GM19395 (cell line): ENCODE measurements at regions not wholly inside any gene's neighbourhood (a gene's known extent, or its start where the extent isn't known, plus 50 kb on each side); places are given as distances from the start of the nearest gene placed in this dataset.

Experiments used
- ATAC-seq: cut with Tn5 transposase; IDR thresholded peaks from one replicate; pipeline ENCODE4 v1.9.1; 2021; ENCODE audit warnings: mild to moderate bottlenecking, moderate library complexity; ENCODE audit not compliant: unreplicated experiment

DNA sequence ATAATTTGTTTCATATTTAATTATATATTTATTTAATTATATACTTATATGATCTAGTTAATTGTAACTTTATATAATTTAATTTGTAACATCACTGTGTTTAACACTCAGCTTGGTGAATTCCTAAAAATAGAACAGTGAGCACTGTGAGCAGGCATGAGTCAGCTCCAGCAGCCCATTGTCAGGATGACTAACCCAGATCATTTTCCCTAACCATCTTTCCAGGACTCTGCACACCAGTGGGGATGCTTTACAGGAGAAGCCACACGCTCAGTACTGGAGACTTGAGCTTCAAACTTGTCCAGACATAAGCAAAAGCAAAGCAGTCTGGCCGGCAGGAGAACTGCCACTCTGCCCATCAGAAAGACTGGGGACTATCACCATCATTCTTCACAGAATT lies 446.2 kb upstream of the TRPC7 start:
- ATAC-seq, result no peak

DNA sequence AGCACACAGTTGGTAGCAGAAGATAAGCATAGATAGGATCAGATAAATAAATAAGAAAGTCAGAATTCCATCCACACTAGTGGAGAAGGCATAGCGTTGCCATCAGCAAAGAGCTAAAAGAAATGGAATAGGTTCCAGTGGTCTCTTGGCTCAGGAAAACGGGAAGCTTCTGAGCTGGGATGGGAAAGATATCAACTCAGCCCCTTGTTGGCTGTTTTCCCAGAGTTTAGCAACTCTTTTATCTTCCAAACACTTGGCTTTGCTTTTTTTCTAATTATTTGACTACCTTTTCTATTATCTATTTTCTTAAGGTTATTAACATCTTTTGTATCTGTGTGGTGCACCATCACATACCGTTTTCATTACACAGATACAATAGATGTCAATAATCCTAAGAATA lies 445.7 kb upstream of the TRPC7 start:
- ATAC-seq, result no peak

DNA sequence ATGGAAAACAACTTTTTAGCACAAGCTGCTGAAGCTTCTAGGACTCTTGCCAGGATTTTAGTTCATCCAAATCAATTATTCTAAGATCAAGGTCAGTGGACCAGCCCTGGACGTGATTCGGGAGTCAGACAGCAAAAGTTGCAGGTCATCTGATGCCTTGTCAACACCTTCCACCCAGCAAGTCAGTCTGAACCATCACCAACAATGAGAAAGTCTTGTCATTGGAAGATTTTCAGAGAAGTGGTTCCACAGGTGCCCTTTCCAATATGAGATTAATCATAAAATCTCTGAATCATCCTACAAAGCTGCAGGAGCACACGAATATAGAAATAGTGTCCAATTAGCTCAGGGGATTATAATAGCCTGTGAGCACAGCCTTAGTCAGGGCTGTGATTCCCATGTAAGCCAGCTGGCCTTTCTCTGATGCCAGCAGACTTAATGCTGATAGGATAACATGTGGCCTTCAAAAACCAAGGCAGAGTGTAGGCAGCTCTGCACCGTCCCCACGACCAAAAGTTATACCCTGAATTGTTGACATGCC lies 445.0 kb upstream of the TRPC7 start:
- no peak for ATAC-seq

DNA sequence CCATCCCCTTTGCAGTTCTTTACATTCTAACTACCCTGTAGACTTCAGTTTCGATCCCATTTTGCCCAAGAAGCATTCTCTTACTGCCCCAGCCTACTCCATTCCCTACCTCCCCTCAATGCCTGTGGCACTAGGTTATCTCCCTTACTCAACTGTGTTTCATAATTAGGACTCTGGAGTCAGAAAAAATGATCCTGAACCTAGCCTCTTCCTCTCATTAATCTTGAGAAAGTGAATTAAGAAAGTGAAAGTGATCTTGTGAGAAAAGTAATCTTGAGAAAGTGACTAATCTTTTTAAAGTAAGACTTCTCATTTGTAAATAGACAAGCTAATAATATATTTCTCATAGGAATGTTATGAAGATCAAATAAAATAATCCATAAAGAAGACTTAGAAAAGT lies 444.0 kb upstream of the TRPC7 start:
- ATAC-seq, result no peak

DNA sequence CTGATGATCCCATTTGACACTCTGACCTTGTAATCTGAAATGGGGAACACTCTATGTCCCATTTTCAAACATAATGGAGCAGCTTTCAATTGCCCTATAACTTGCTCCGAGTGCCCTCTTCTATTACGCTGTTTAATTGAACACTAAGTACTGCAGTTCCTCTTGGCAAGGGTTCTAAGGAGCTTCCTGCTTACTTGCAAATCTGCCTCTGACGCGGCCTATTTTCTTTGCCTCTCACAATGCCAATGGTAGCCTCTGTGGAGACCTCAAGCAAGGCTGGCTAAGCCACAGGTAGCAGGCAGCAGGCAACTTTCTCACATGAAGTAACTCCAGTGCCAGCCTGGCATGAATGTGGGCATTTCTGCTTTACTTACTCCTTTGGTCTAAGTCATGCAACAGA lies 443.4 kb upstream of the TRPC7 start:
- no peak for ATAC-seq

DNA sequence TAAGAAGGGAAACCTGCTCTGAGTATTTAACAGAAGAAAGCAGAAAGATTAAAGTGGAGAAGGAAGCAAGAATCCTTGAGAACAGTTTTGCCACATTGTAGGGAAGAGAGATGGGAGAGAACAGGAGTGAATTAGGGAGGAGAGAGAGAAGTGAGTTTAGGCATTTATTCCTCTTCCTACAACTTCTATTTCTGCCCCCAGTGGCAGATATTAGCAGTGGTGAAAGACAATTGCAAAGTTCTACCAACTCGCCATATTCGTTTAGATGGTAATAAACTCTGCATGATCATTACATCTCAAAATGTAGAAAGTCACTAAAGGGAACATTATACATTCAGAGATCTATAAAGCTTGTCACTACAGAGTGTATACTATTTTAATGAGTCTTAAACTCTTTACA lies 440.1 kb upstream of the TRPC7 start:
- no peak for ATAC-seq

DNA sequence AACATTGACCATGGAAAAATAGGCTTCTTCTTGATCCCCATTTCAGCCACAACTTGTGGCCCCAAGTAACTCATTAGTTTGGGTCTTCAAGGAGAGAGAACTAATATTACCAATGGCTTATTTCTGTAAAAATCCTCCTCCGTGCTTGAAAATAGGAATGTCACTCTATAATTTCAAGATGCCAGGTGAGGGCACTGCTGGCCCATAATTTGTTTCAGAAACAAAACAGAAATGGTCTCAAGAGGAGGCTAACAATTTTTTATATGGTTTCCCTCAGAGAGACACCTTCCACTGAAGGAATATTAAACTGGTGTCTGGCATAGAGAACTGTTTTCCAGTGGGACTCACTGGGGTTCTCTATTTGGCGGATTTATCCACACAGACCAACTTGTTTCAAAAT lies 437.0 kb upstream of the TRPC7 start:
- no peak for ATAC-seq

DNA sequence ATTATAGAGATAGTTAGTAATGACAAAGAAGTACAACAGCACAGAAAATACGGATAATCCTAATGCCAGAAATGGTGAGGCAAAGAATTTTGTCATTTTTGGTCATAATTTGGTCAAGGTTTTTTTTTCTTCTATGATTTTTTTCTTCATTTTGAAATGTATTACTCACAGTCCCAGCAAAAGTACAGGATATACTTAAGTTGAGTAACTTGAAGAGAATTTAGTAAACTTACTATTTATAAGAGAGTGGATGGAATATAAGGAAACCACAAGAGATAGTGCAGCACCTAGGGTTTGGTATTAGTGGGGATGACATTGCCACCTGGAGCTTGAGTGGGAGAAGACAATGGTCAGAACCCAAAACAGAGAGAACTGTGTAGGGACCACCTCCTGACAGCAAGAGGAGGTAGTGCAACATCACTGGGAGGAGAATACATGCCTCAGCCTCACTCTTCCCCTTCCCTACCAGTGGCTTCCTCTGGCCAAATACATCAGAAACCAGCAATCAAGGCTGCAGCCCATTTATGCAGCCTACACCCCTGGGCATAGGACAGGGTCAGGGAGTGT lies 434.5 kb upstream of the TRPC7 start:
- no peak for ATAC-seq

DNA sequence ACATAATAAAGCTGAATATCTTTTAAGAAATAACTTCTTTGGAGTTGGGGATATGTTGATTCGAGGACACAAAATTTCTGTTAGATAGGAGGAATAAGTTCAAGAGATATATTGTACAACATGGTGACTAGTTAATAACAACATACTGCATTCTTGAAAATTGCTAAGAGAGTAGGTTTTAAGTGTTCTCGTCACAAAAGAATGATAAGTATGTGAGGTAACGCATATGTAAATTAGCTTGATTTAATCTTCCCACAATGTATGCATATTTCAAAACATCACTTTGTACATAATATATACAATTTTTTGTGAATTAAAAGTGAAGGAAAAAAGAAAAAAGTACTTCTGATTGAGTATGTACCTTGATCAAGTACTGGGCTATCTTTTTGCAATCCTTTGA lies 428.0 kb upstream of the TRPC7 start:
- no peak for ATAC-seq

DNA sequence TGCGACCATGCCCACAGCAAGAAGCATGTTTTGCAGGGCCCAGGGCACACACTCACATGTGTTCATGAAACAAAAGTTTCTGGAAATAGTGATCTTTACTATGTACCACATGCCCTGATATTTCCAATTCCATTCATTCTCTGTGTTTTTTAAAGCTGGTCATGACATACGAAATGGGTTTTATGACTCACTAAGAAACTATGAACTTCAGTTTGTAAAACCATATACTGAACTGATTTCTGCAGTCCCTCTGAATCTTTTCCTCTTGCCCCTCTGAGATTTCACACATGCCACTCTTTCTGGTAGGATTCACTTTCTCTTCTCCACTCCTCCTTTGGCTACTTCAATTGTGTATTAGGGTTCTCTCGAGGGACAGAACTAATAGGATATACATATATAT lies 416.1 kb upstream of the TRPC7 start:
- no peak for ATAC-seq

DNA sequence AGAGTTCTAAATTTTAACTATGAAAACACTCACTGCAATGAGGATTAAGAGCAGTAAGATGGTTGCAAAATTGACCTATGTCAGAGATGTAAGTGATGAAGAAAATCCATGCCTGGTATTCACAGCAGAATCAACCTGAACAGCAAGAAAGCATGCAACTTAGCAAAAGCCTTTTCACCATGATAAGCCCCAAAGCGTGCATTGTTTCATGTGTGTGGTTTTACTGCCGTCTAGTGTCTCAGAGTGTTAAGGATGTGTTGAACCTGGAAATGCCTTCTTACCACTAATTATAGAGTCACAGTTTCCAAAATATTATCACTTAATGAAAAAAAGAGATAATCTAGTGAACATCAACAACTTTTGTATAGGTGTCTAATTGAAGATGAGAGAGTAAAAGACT lies 415.2 kb upstream of the TRPC7 start:
- ATAC-seq, result no peak

DNA sequence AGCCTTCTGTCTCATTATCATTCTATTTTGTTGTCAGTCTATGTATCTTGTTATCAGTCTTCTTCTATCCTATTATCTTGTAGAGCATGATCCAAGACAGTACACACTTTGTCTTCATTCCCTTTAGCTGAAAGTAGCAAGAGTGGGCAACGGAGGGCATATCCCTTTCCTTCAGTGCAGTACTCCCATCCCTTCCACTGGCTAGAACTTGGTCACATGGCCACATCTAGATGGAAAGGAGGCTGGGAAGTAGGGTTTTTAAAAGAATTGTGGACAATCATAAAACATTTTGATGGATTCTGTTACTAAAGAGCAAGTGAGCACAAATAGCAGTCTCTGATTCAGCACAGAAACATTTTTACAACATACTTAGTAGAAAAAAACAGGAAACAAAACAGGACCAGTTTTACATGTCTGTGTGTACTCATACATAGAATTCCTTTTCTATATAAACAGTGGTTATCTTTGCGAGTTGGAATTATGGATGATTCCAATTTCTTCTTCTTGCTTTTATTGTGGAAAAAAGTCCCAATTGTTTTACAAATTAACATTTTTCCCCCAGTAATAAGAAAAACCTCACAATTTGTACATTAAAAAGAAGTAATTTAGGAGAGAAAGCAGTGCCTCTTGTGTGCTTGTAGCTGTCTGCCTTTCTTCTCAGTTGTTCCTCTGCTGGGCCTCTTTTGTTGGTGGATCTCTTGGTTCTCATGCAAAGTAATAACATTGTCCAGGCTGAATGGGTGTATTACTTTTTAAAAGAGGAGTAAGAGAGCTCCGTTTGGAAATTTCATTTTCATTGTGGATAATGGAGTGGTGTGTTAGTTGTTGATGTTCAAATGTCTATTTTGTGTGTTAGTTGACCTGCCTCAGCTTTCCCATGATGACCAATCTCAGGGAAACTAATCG lies 410.9 kb upstream of the TRPC7 start:
- ATAC-seq, result no peak

DNA sequence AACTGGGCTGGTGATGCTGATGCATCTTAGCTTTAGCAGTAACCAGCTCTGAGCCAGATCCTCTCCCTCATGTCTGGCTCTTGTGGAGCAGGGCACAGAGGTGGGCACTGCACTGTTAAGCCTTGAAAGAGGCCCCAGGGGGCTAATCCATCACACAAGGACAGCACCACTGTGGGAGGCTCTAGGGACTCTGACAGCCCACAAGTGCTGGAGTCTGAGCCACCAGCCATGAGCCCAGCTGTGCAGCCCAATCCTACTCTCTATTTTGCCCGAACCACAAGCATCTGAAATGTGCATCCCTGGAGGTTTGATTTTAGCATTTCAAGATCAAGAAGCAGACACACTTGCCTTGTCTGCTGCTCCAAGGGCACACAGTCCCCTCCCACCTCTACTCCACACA lies 407.1 kb upstream of the TRPC7 start:
- ATAC-seq, result no peak

DNA sequence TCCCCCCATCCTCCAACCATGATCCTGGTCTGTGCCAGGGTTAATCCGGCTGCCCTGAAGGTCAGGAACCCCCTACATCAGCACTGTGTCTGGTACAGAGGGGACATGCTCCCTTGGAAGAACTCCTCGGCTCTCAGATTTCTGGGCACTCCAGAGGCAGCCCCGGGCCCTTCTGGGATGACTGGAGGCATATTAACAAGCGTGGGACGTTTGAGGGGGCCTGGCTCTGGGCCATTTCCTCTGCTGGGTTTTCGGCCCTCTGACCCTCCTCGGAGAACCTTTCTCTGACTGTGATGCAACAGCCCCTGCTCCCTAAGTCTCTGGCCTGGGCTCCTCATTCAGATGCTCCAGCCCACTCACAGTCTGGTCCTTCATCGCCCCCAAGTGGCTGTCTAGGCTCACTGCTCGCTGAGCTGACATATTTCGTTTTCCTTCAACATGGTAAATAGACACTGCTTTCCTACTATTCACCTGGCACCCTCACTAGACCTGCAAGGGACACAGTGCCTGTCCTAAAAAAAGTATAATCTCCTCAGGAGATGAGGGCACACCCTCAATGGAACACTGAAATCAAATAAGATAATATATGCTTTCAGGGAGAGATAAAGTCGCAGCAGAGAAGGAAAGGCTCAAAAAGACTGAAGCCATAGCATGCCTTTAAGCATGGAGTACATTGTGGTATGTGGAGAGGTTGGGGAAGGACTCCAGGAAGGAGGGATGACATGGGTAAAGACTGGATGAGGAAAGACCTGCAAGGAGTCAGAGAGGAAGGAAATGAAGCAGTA lies 404.7 kb upstream of the TRPC7 start:
- ATAC-seq, result peak; percentile 82

DNA sequence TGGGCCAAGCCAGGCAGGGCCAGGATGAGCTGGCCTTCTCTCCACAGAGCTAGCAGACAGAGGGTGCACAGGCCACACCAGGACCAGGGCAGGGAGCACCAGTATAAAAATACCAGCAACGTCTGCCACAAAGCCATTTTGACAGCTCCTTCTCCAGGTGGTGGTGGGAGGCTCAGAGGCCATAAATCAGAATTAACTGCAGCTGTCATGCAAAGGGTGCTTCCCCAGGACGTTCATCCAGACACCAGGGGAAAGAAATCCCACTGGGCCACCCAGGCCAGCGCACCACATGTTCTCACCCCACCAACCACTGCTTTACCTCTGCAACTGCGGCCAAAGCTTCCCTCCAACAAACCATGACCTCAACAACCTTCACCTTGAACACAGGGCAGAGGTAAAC lies 403.7 kb upstream of the TRPC7 start:
- no peak for ATAC-seq

DNA sequence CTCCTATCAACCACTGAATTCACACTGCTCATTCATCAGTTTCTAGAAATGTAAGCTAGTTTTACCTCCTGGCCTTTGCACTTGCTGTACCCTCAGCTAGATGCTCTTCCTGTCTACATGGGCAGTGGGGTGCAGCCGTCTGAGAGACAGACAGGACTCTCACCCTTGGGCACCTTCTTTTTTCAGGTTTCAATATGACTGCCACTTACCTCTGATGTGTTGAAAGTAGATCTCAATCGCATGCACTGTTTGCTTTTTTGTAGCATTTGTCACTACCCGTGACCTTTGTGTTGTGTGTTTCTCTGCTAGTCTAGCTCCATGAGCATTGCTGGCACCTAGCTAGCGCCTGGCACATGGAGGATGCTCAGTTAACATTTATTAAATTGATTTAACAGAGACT lies 403.1 kb upstream of the TRPC7 start:
- no peak for ATAC-seq

DNA sequence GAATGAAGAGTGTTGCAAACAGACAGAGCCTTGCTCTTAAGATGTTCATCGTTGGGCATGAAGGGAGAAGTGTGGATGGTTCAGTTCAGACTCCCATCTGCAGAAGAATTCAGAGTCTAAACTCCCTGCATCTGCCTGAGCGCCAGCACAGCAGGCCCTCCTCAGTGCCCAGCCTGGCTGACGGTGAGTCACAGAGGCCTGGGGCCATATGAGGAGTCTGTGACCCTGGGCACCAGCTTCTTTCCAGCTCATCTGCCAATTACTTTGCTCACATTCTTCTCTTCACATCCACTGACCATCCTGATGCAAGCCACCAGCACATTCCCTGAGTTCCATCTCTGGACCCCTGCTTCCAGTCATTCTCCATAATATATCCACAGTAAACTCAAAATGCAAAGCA lies 401.1 kb upstream of the TRPC7 start:
- no peak for ATAC-seq

DNA sequence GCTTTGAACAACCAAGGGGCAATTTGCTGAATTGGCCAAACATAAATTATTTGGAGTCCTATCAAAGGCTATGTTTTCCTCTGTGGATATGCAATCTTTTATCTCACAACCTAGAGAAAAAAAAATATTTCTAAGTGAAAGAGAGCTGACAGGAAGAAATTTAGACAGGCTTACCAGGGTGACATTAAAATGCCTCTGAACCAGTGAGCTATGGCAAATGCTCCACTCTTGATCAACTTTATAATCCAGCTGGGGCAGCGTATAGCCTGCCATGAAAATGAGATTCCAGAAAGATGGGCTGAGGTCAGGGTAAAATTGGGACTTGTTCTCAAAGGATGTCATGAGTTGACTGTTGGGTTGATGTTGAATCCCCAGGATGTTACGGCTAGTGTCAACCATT lies 399.3 kb upstream of the TRPC7 start:
- ATAC-seq, result no peak

DNA sequence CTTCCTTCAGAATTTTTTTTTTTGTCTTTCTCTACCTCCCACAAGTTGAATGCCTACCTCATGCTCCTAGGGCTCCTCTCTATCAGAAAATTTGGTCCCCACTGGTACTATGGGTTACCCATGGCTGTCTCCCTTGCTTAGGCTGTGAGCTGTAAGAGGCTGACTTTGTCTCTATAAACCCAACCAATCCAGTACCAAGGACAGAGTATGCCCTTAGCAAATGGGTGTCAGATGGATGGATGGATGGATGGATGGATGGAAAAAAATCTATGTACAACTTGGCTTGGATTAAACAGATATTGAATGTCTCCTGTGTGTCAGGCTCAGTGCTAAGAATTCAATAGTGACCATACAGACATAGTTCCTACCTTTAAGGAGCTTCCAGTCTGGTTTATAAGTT lies 398.2 kb upstream of the TRPC7 start:
- no peak for ATAC-seq

DNA sequence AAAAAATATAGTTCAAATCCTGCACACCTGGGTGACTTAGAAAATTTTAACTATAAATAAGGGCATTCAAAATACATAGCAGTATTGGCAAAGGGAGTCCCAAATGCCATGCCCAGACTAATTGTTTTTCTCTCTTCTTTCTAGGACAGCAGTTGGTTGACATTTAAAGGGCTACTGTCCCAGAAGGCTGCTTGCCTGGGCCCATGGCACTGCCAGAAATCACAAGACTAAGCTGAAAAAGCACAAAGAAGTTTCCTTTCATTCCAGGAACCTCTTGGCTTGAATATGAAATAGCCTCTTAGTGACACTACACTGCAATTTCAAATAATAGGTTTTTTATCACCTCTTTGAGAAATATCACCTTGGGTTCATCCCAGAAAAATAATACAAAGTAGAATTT lies 388.9 kb upstream of the TRPC7 start:
- ATAC-seq, result no peak

DNA sequence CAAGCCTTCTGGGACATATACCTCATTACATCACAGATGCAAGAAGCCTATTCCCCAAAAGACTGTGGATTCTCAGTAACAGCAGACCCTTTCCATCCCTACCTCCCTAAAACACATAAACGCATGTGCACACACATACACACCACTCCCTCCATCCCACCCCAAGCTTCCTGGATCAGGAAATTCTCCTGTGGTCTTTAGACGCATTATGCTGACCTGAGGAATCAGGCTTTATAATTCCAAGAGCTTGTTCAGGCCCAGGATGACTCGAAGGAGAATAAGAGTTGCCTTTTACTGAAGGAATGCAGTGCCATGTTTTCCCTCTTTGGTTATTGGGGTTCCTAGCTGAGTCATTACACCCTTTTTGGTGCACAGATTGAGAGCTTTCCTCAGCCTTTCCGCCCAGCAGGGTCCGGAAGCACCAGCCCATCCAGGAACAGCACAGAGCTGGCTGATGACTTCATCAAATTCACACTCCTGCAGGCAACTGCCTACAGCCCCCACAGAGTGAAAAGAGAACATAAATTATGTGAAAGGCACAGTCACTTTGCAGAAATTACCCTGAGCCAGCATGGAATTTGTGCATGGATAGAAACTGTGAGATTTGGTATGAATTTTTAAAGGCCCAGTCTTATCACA lies 385.0 kb upstream of the TRPC7 start:
- no peak for ATAC-seq
